Panc1 (cell line): ENCODE measurements at regions not wholly inside any gene's neighbourhood (a gene's known extent, or its start where the extent isn't known, plus 50 kb on each side); places are given as distances from the start of the nearest gene placed in this dataset.

ENCODE experiments used
- ATAC-seq: fragments of 200-7000 bp; cut with Tn5 transposase; 2 replicates; pipeline ENCODE4 v1.9.1; 2020; ENCODE audit warnings: mild to moderate bottlenecking, moderate library complexity
- BruUV-seq: library from RNA; stranded (reverse); fragments of 400-500 nt; replicated peaks from 2 replicates; lab custom pipeline; 2021; lab: Mats Ljungman, UMichigan
- CTCF ChIA-PET: fragments of 300-600 bp; sonication (Branson Sonifier 250); formaldehyde crosslinking; loops from one replicate; lab custom pipeline; 2022; ENCODE audit warnings: antibody characterized with exemption; lab: Charles Lee
- POLR2A ChIA-PET: fragments of 300-600 bp; sonication (Branson Sonifier 250); formaldehyde crosslinking; loops from one replicate; lab custom pipeline; 2022; ENCODE audit warnings: antibody characterized with exemption; lab: Charles Lee
- DNase-seq: peaks from one replicate; pipeline ENCODE4 v3.0.0-alpha.2; 2010; ENCODE audit warnings: low read depth, low spot score
- H3K27ac ChIP-seq: 2 replicates; pipeline ENCODE4 v1.5.1; 2011; ENCODE audit warnings: mild to moderate bottlenecking, low read length, inconsistent platforms
- H3K27me3 ChIP-seq: fragments of 200-500 bp; sonication (Bioruptor generic); 2 replicates; pipeline ENCODE4 v1.6.0; 2014; ENCODE audit warnings: low read length, inconsistent platforms; ENCODE audit not compliant: control insufficient read depth, insufficient read depth
- H3K36me3 ChIP-seq: fragments of 200-500 bp; sonication (Bioruptor generic); 2 replicates; pipeline ENCODE4 v1.5.1; 2014; ENCODE audit warnings: inconsistent platforms, mild to moderate bottlenecking, low read length, moderate library complexity; ENCODE audit not compliant: control insufficient read depth, insufficient read depth
- H3K4me1 ChIP-seq: 2 replicates; pipeline ENCODE4 v1.5.1; 2011; ENCODE audit warnings: inconsistent platforms, mild to moderate bottlenecking, low read length, moderate library complexity; ENCODE audit not compliant: control insufficient read depth, insufficient read depth
- H3K4me3 ChIP-seq, 2 experiments: 2 replicates each; pipeline ENCODE4 v1.5.1; 2011 to 2012; ENCODE audit warnings: low read depth in 2 of 2, low read length in 2 of 2, mild to moderate bottlenecking in 2 of 2, inconsistent platforms in 1 of 2, moderate library complexity in 1 of 2
- H3K9me3 ChIP-seq: fragments of 200-500 bp; sonication (Bioruptor generic); 2 replicates; pipeline ENCODE4 v1.5.1; 2014; ENCODE audit warnings: low read depth, mild to moderate bottlenecking, inconsistent platforms, low read length, moderate library complexity; ENCODE audit not compliant: control insufficient read depth, insufficient read depth
- CTCF ChIP-seq: fragments of 450-650 bp; IDR thresholded peaks from 2 replicates; pipeline ENCODE4 v1.5.1; 2017; ENCODE audit warnings: mild to moderate bottlenecking
- POLR2AphosphoS5 ChIP-seq: IDR thresholded peaks from 2 replicates; pipeline ENCODE4 v1.6.1; 2012; ENCODE audit warnings: mild to moderate bottlenecking, low read depth, low read length, moderate library complexity
- SIN3A ChIP-seq: IDR thresholded peaks from 2 replicates; pipeline ENCODE4 v1.6.1; 2012; ENCODE audit warnings: low read depth, mild to moderate bottlenecking, low read length, moderate library complexity, borderline replicate concordance; ENCODE audit not compliant: insufficient read depth
- TCF7L2 ChIP-seq: IDR thresholded peaks from 2 replicates; pipeline ENCODE4 v1.6.1; 2011; ENCODE audit warnings: mild to moderate bottlenecking, low read depth, low read length, inconsistent platforms
- in situ Hi-C: cut with HindIII; loops from 2 replicates; pipeline ENCODE4 v1.10.0; 2016; ENCODE audit warnings: low sequenced_read_pairs, low pct_unique_long_range_greater_than_20kb
- intact Hi-C: fragments of 100-400 bp; cut with micrococcal nuclease; formaldehyde crosslinking; loops from one replicate; pipeline ENCODE4 v1.10.0; 2022; ENCODE audit not compliant: unreplicated experiment
- TF ChIP-seq, protein P1 (sequence below), 2 experiments: IDR thresholded peaks; 2 replicates each; pipeline ENCODE4 v1.6.1; 2011 to 2012; ENCODE audit warnings: low read depth in 2 of 2, control low read depth in 1 of 2, low read length in 1 of 2, mild to moderate bottlenecking in 1 of 2, moderate library complexity in 1 of 2; ENCODE audit not compliant: insufficient read depth in 1 of 2

GRCh38 chr2:2663401-2664036 lies 332.4 kb upstream of the MYT1L start:
- DNase-seq (no peak), ATAC-seq (peak; percentile 60)
- Histone ChIP-seq H3K36me3 (no peaks in the 10 kb centered on the region), H3K9me3 (no peaks in the 10 kb centered on the region), H3K4me3 (no peak overlapping the region), H3K27ac (no peak overlapping the region), H3K4me1 (peaks cover 12% of the 10 kb centered on the region), H3K27me3 (no peaks in the 10 kb centered on the region)
- TF ChIP-seq, protein P1, sequence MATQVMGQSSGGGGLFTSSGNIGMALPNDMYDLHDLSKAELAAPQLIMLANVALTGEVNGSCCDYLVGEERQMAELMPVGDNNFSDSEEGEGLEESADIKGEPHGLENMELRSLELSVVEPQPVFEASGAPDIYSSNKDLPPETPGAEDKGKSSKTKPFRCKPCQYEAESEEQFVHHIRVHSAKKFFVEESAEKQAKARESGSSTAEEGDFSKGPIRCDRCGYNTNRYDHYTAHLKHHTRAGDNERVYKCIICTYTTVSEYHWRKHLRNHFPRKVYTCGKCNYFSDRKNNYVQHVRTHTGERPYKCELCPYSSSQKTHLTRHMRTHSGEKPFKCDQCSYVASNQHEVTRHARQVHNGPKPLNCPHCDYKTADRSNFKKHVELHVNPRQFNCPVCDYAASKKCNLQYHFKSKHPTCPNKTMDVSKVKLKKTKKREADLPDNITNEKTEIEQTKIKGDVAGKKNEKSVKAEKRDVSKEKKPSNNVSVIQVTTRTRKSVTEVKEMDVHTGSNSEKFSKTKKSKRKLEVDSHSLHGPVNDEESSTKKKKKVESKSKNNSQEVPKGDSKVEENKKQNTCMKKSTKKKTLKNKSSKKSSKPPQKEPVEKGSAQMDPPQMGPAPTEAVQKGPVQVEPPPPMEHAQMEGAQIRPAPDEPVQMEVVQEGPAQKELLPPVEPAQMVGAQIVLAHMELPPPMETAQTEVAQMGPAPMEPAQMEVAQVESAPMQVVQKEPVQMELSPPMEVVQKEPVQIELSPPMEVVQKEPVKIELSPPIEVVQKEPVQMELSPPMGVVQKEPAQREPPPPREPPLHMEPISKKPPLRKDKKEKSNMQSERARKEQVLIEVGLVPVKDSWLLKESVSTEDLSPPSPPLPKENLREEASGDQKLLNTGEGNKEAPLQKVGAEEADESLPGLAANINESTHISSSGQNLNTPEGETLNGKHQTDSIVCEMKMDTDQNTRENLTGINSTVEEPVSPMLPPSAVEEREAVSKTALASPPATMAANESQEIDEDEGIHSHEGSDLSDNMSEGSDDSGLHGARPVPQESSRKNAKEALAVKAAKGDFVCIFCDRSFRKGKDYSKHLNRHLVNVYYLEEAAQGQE (IDR thresholded peaks at IDR 0.05; ENCODE audit: insufficient read depth in 1 of 2, low read depth in 2 of 2, low read length in 1 of 2), result no peak
- TF ChIP-seq CTCF, result no peak
- no peak for TF ChIP-seq TCF7L2
- TF ChIP-seq POLR2AphosphoS5, result no peak
- no peak for TF ChIP-seq SIN3A
- intact Hi-C loops (no loop called here), in situ Hi-C loops (no loop called here)
- ChIA-PET POLR2A (no interaction called here), CTCF (interaction anchor here (0.7 kb wide), 1 partner anchor 35 kb away, joined by 3 read pairs; no protein-coding TSS in a partner anchor)
- BruUV-seq, result no TSS peak

DNA sequence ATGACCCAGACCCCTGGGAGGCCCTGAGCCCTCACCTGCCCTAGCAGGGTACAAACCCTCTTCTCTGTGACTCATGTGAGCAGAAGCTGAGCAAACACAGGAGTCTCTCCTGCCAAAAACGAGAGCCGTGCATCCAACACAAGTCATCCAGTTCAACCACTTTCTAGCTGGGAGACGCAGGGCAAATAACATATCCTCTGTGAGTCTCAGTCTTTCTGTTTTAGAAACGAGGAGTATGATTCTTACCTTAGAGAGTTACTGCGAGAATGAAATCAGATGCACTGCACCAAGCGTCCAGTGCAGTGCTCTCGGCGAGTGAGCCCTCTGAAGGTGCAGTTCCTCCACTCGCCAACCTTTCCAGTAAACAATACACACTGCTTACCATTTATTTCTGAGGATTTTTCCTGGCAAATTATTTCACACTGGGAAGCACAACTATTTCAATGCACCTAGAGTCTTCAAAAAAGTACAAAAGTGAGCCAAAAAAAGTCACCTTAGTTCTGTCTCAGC lies 331.8 kb upstream of the MYT1L start:
- no peaks in the 10 kb centered on the region for H3K36me3 ChIP-seq
- no TSS peak for BruUV-seq
- ChIA-PET POLR2A (no interaction called here), CTCF (interaction anchor here (0.7 to 1.0 kb wide), 2 partner anchors 36 to 708 kb away, joined by 3 to 5 read pairs; no protein-coding TSS in a partner anchor)
- no peak for DNase-seq
- no peak overlapping the region for H3K27ac ChIP-seq
- no peaks in the 10 kb centered on the region for H3K9me3 ChIP-seq
- peak; percentile 57 for ATAC-seq
- intact Hi-C loops (no loop called here), in situ Hi-C loops (no loop called here)
- H3K4me1 ChIP-seq, result peaks cover 12% of the 10 kb centered on the region
- no peaks in the 10 kb centered on the region for H3K27me3 ChIP-seq
- H3K4me3 ChIP-seq, result no peak overlapping the region
- no peak for TF ChIP-seq CTCF
- TF ChIP-seq TCF7L2, result no peak
- TF ChIP-seq POLR2AphosphoS5, result no peak
- no peak for TF ChIP-seq SIN3A
- TF ChIP-seq, protein P1 (IDR thresholded peaks at IDR 0.05; ENCODE audit: insufficient read depth in 1 of 2, low read depth in 2 of 2, low read length in 1 of 2), result no peak
